Liver (tissue), 8 donors: ENCODE measurements at regions not wholly inside any gene's neighbourhood (a gene's known extent, or its start where the extent isn't known, plus 50 kb on each side); places are given as distances from the start of the nearest gene placed in this dataset.
A peak's percentile ranks its signal among the peaks of the same experiment; 100 is the strongest.

Experiments used
- DNase-seq: peaks from one replicate; pipeline ENCODE4 v3.0.0-alpha.2; 2017; ENCODE audit warnings: low spot score
- H3K27ac ChIP-seq, 2 donors: one replicate each; pipeline ENCODE4 v1.7.0; 2013; ENCODE audit warnings: inconsistent platforms in 2 of 2, low read length in 2 of 2, control low read depth in 1 of 2, low read depth in 1 of 2, mild to moderate bottlenecking in 1 of 2
- H3K27me3 ChIP-seq, 4 donors: one replicate each; pipeline versions ENCODE4 v1.6.1 to v1.7.0; 2013; ENCODE audit warnings: low read length in 3 of 4, inconsistent platforms in 1 of 4, mild to moderate bottlenecking in 1 of 4, moderate library complexity in 1 of 4; ENCODE audit not compliant: control insufficient read depth in 4 of 4, insufficient read depth in 4 of 4
- H3K36me3 ChIP-seq, 4 donors: one replicate each; pipeline versions ENCODE4 v1.6.1 to v1.7.0; 2013; ENCODE audit warnings: low read length in 3 of 4, mild to moderate bottlenecking in 3 of 4, low read depth in 1 of 4, moderate library complexity in 1 of 4; ENCODE audit not compliant: control insufficient read depth in 4 of 4, insufficient read depth in 3 of 4
- H3K4me1 ChIP-seq, 4 donors: one replicate each; pipeline versions ENCODE4 v1.6.1 to v1.7.0; 2013; ENCODE audit warnings: low read length in 3 of 4, mild to moderate bottlenecking in 3 of 4, moderate library complexity in 1 of 4; ENCODE audit not compliant: control insufficient read depth in 4 of 4, insufficient read depth in 4 of 4
- H3K4me3 ChIP-seq, 3 donors: one replicate each; pipeline versions ENCODE4 v1.6.1 to v1.7.0; 2013; ENCODE audit warnings: low read length in 3 of 3, control low read depth in 1 of 3, low read depth in 1 of 3, mild to moderate bottlenecking in 1 of 3
- H3K9ac ChIP-seq, 2 donors: one replicate each; pipeline ENCODE4 v1.7.0; 2013; ENCODE audit warnings: low read length in 2 of 2, mild to moderate bottlenecking in 2 of 2, moderate library complexity in 2 of 2, control low read depth in 1 of 2, low read depth in 1 of 2
- H3K9me3 ChIP-seq, 4 donors: one replicate each; pipeline versions ENCODE4 v1.6.1 to v1.7.0; 2013; ENCODE audit warnings: low read length in 3 of 4; ENCODE audit not compliant: control insufficient read depth in 4 of 4
- ATF3 ChIP-seq: IDR thresholded peaks from 2 replicates; pipeline ENCODE4 v1.6.1; 2016; ENCODE audit warnings: antibody characterized with exemption
- CTCF ChIP-seq: fragments of 150-350 bp; IDR thresholded peaks from 2 replicates; pipeline ENCODE4 v1.5.1; 2017; ENCODE audit warnings: improper control_type of control experiment, low read depth, low read length; ENCODE audit not compliant: missing input control
- EGR1 ChIP-seq, 2 donors: IDR thresholded peaks; 2 replicates each; pipeline ENCODE4 v1.6.1; 2016 to 2018; ENCODE audit warnings: antibody characterized with exemption in 2 of 2, low read depth in 2 of 2
- FOXA1 ChIP-seq: IDR thresholded peaks from 2 replicates; pipeline ENCODE4 v1.6.1; 2016; ENCODE audit warnings: antibody characterized with exemption
- GABPA ChIP-seq, 2 donors: IDR thresholded peaks in 1 of 2; conservative IDR thresholded peaks in 1 of 2; 2 replicates each; pipeline ENCODE4 v1.6.1; 2016; ENCODE audit warnings: antibody characterized with exemption in 2 of 2, mild to moderate bottlenecking in 1 of 2, moderate library complexity in 1 of 2
- HNF4A ChIP-seq, 2 donors: conservative IDR thresholded peaks; 2 replicates each; pipeline ENCODE4 v1.6.1; 2016; ENCODE audit warnings: antibody characterized with exemption in 2 of 2, mild to moderate bottlenecking in 2 of 2
- HNF4G ChIP-seq: IDR thresholded peaks from 2 replicates; pipeline ENCODE4 v1.6.1; 2016; ENCODE audit warnings: antibody characterized with exemption
- JUND ChIP-seq, 2 donors: IDR thresholded peaks; 2 replicates each; pipeline ENCODE4 v1.6.1; 2016; ENCODE audit warnings: antibody characterized with exemption in 2 of 2
- NR2F2 ChIP-seq: IDR thresholded peaks from 2 replicates; pipeline ENCODE4 v1.6.1; 2016; ENCODE audit warnings: antibody characterized with exemption
- RAD21 ChIP-seq, 2 donors: IDR thresholded peaks; 2 replicates each; pipeline ENCODE4 v1.6.1; 2016; ENCODE audit warnings: antibody characterized with exemption in 2 of 2, mild to moderate bottlenecking in 2 of 2
- REST ChIP-seq: IDR thresholded peaks from 2 replicates; pipeline ENCODE4 v1.6.1; 2016; ENCODE audit warnings: antibody characterized with exemption, mild to moderate bottlenecking
- RXRA ChIP-seq, 2 donors: IDR thresholded peaks; 2 replicates each; pipeline ENCODE4 v1.6.1; 2017 to 2018; ENCODE audit warnings: antibody characterized with exemption in 2 of 2, mild to moderate bottlenecking in 1 of 2
- SP1 ChIP-seq: IDR thresholded peaks from 2 replicates; pipeline ENCODE4 v1.6.1; 2018; ENCODE audit warnings: antibody characterized with exemption, mild to moderate bottlenecking
- TAF1 ChIP-seq: conservative IDR thresholded peaks from 2 replicates; pipeline ENCODE4 v1.6.1; 2016; ENCODE audit warnings: antibody characterized with exemption, mild to moderate bottlenecking
- YY1 ChIP-seq: IDR thresholded peaks from 2 replicates; pipeline ENCODE4 v1.6.1; 2016; ENCODE audit warnings: antibody characterized with exemption, mild to moderate bottlenecking
- ZBTB33 ChIP-seq: IDR thresholded peaks from 2 replicates; pipeline ENCODE4 v1.6.1; 2016; ENCODE audit warnings: antibody characterized with exemption
- WGBS: extraction: QIAGEN DNeasy Blood & Tissue Kit; methylation state at CpG from one replicate; pipeline ENCODE4 v1.1.7; 2013; 5-methylcytosine and 5-hydroxymethylcytosine counted together
- donor health status: healthy.
- donor health status: healthy.
- donor health status: healthy.
- donor health status: healthy.
- donor health status: healthy.

- H3K4me1 ChIP-seq, result peaks cover 49 to 88% (median 79%) of the 10 kb centered on the region in 4 donors
- H3K4me3 ChIP-seq, result no peak overlapping the region
- H3K27me3 ChIP-seq, result no peaks in the 10 kb centered on the region
- H3K9me3 ChIP-seq, result no peaks in the 10 kb centered on the region
- DNase-seq, result no peak
- H3K9ac ChIP-seq, result no peak overlapping the region
- H3K36me3 ChIP-seq, result no peaks in the 10 kb centered on the region
- TF ChIP-seq JUND (IDR thresholded peaks at IDR 0.05) (no peak), REST (no peak), YY1 (no peak), RXRA (IDR thresholded peaks at IDR 0.05) (no peak), EGR1 (IDR thresholded peaks at IDR 0.05; ENCODE audit: low read depth in 2 of 2) (no peak), FOXA1 (no peak)
- H3K27ac ChIP-seq, result peak overlapping the region; percentile 35 to 85
- 97% methylated on average over 1 of the region's 1 CpG for WGBS
Observed at GRCh38 chr12:123066384-123066710, 84.5 kb downstream of the PITPNM2 start.

- no peaks in the 10 kb centered on the region for H3K9me3 ChIP-seq
- no peaks in the 10 kb centered on the region for H3K27me3 ChIP-seq
- H3K4me1 ChIP-seq, result peaks cover 44 to 84% (median 74%) of the 10 kb centered on the region in 4 donors
- H3K27ac ChIP-seq, result peak overlapping the region; percentile 35 to 85
- no peak overlapping the region for H3K4me3 ChIP-seq
- 86% methylated on average over 9 of the region's 9 CpGs for WGBS
- no peak for TF ChIP-seq ZBTB33
- TF ChIP-seq SP1, result no peak
- TF ChIP-seq NR2F2, result no peak
- TF ChIP-seq RAD21 (IDR thresholded peaks at IDR 0.05), result no peak
- no peak for TF ChIP-seq JUND (IDR thresholded peaks at IDR 0.05)
- no peak for TF ChIP-seq ATF3
- no peak for TF ChIP-seq EGR1 (IDR thresholded peaks at IDR 0.05; ENCODE audit: low read depth in 2 of 2)
- TF ChIP-seq REST, result no peak
- TF ChIP-seq RXRA (IDR thresholded peaks at IDR 0.05), result no peak
- no peak for TF ChIP-seq HNF4G
- no peak for TF ChIP-seq HNF4A (conservative IDR thresholded peaks at IDR 0.05)
- TF ChIP-seq TAF1, result no peak
- no peak for TF ChIP-seq CTCF
- TF ChIP-seq GABPA (IDR thresholded peaks at IDR 0.05 in 1 of 2, conservative IDR thresholded peaks at IDR 0.05 in 1 of 2), result no peak
- TF ChIP-seq YY1, result no peak
- no peaks in the 10 kb centered on the region for H3K36me3 ChIP-seq
- H3K9ac ChIP-seq, result peak overlapping the region in 1 of 2 donors; percentile 5
- no peak for DNase-seq
Observed at GRCh38 chr12:123065676-123066383, 85.1 kb downstream of the PITPNM2 start.
